ACHN (cell line): ENCODE measurements at regions not wholly inside any gene's neighbourhood (a gene's known extent, or its start where the extent isn't known, plus 50 kb on each side); places are given as distances from the start of the nearest gene placed in this dataset.

ENCODE experiments used
- DNase-seq: peaks from one replicate; pipeline ENCODE4 v3.0.0-alpha.2; 2015
- in situ Hi-C: cut with HindIII; loops from 2 replicates; pipeline ENCODE4 v1.10.0; 2017; ENCODE audit warnings: low sequenced_read_pairs, low pct_ligation_motif_present, low pct_unique_long_range_greater_than_20kb

- in situ Hi-C loops, result loop anchor here (25.0 kb wide), 1 partner anchor 832 kb away; no protein-coding TSS in a partner anchor
- no peak for DNase-seq
Measured at GRCh38 chr7:47194516-47195057, 387.3 kb downstream of the TNS3 start.

- in situ Hi-C loops, result loop anchor here (25.0 kb wide), 1 partner anchor 831 kb away; no protein-coding TSS in a partner anchor
- DNase-seq, result no peak
Measured at GRCh38 chr7:47192978-47193377, 388.9 kb downstream of the TNS3 start.

- in situ Hi-C loops, result loop anchor here (25.0 kb wide), 1 partner anchor 830 kb away; no protein-coding TSS in a partner anchor
Measured at GRCh38 chr7:47191876-47192291, 390.0 kb downstream of the TNS3 start.

GRCh38 chr7:47191316-47191715 is 390.6 kb downstream of the TNS3 start:
- in situ Hi-C loops, result loop anchor here (25.0 kb wide), 1 partner anchor 829 kb away; no protein-coding TSS in a partner anchor
- no peak for DNase-seq

More at GRCh38 chr7:47191876-47192291, 390.0 kb downstream of the TNS3 start:
- DNase-seq, result no peak

GRCh38 chr7:47190462-47190861 is 391.4 kb downstream of the TNS3 start:
- no peak for DNase-seq
- in situ Hi-C loops, result loop anchor here (25.0 kb wide), 1 partner anchor 828 kb away; no protein-coding TSS in a partner anchor

GRCh38 chr7:47188653-47189315 is 393.1 kb downstream of the TNS3 start:
- no peak for DNase-seq
- in situ Hi-C loops, result loop anchor here (25.0 kb wide), 1 partner anchor 826 kb away; no protein-coding TSS in a partner anchor

DNA sequence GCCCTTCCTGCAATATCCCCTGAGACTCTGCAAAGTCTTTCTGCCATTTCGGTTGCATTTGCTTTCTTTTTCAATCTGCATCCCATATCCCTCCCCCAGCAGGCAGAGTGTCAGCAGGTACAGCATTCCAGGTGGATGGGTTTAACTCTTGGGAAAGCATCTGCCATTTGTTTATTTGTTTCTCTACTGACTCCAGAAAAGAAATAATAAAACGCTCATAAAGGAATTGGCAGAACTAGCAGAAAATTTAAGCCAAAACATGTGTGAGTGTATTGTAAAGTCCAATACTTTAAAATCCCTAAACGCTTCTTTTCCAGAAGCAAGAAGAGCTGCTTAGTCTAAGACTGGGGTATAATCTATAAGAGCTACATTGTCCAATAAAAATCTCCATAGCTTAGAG is 393.8 kb downstream of the TNS3 start:
- DNase-seq, result no peak
- in situ Hi-C loops, result loop anchor here (25.0 kb wide), 1 partner anchor 826 kb away; no protein-coding TSS in a partner anchor

DNA sequence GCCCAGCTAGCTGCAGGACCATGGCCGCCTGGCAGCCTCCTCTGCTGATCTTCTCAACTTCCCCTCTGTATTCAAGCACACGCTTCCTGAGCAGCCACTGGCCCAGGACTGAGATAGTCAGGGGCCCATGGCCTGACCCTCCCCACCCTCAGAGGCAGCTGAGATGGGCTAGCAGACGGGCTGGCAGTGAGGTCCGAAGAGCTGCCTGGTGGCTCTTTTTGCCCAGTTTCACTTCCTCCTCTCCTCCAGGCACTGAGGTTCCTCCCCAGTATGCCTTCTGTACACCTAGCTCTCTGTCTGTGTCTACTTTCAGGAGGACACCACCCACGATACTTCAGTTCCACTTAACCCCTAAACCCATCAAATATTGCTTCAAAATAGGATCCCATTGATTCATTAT is 395.6 kb downstream of the TNS3 start:
- DNase-seq, result no peak
- in situ Hi-C loops, result loop anchor here (25.0 kb wide), 1 partner anchor 824 kb away; no protein-coding TSS in a partner anchor

GRCh38 chr7:47185839-47186238 is 396.1 kb downstream of the TNS3 start:
- in situ Hi-C loops, result loop anchor here (25.0 kb wide), 1 partner anchor 824 kb away; no protein-coding TSS in a partner anchor
- no peak for DNase-seq

- no peak for DNase-seq
- in situ Hi-C loops, result loop anchor here (25.0 kb wide), 1 partner anchor 823 kb away; no protein-coding TSS in a partner anchor
Measured at GRCh38 chr7:47185170-47185569, 396.7 kb downstream of the TNS3 start.

DNA sequence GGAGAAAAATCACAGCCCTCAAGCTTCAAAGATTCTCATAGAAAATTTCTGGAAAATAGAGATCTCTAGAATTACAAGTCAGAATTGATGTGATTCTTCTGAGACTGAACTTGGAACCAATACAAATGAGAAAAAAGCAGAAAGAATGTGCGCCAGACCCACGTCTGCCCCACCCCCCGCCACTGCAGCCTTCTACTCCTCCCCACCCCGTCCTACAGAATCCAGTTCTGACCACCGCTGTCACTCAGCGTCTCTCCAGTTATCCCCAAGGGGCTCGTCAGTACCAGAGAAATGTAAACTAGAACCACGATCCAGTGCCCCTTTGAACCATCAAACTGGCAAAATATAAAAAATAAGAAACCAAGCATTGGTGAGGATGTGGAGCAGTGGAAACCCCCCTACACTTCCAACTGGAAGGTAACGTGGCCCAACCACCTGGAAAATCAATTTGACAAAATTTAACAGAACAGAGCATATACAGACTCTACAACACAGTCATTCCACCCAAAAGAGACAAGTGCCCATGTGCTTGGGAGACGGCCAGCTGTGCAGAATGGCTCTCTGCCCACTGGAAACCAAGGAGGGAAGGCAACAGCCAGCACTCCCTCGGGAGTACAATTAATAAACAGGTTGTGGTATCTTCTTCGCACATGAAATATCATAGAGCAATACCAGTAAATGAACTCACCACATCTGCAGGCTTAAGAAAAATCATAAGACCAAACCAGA is 397.9 kb downstream of the TNS3 start:
- in situ Hi-C loops, result loop anchor here (25.0 kb wide), 1 partner anchor 822 kb away; no protein-coding TSS in a partner anchor

GRCh38 chr7:47181746-47182361 is 400.1 kb downstream of the TNS3 start:
- DNase-seq, result no peak
- in situ Hi-C loops, result loop anchor here (25.0 kb wide), 1 partner anchor 820 kb away; no protein-coding TSS in a partner anchor

More for the DNA sequence above, 397.9 kb downstream of the TNS3 start:
- no peak for DNase-seq

GRCh38 chr7:47180516-47180826 is 401.4 kb downstream of the TNS3 start:
- DNase-seq, result no peak
- in situ Hi-C loops, result loop anchor here (25.0 kb wide), 1 partner anchor 818 kb away; no protein-coding TSS in a partner anchor

DNA sequence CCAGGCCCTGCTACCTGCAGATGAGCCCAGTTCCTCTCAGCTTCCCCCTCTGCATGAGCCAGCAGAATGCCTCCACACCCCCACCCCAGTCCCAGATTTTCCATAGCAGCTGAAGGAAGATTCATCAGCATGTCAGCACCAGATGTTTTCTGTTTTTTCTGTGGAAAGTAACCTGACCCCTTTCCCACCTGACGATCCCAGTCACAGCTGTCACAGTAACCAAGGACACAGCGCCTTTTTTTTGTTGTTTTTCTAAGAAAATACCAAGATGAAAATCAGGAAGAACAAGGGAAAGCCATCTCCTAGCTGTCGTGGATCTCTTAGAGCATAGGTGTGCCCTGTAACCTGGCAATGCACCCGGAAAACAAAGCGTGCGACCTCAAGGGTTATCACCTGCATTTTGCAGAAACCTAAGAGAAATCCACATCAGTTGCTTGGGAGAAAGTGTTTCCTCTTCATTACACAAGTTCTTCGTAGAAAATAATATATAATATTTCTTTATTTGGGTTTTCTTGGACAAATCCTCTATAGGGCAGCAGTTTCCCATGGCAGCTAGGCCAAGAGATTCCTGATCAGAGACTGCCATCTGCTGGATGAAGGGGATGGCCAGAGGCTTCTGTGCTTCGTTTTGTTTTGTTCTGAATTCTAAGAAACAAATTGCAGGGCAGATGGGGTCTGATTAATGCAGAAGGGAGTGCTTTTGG is 401.9 kb downstream of the TNS3 start:
- in situ Hi-C loops, result loop anchor here (25.0 kb wide), 1 partner anchor 818 kb away; no protein-coding TSS in a partner anchor
- DNase-seq, result peak; percentile 78

GRCh38 chr7:47172602-47173539 is 409.0 kb downstream of the TNS3 start:
- in situ Hi-C loops, result loop anchor here (25.0 kb wide), 1 partner anchor 89 kb away; no protein-coding TSS in a partner anchor
- DNase-seq, result peak; percentile 88

- in situ Hi-C loops, result loop anchor here (25.0 kb wide), 1 partner anchor 92 kb away; no protein-coding TSS in a partner anchor
- peak; percentile 44 for DNase-seq
Measured at GRCh38 chr7:47170516-47170915, 411.4 kb downstream of the TNS3 start.

- DNase-seq, result no peak
- in situ Hi-C loops, result loop anchor here (25.0 kb wide), 1 partner anchor 108 kb away; no protein-coding TSS in a partner anchor
Measured at GRCh38 chr7:47154791-47155190, 427.1 kb downstream of the TNS3 start.
